NCI-H187 treated with DMSO at 0.1 percent for 48 hours (cell line): ENCODE measurements at regions not wholly inside any gene's neighbourhood (a gene's known extent, or its start where the extent isn't known, plus 50 kb on each side); places are given as distances from the start of the nearest gene placed in this dataset.
"Not testable (repeated sequence)": the region's sequence is repeated elsewhere in the genome, so short reads cannot be mapped to it uniquely, and the experiment has no call there.

Experiments
- DNase-seq: peaks from one replicate; lab custom pipeline; 2025; lab: John Stamatoyannopoulos, UW

GRCh38 chr2:56981554-56981953 is 797.8 kb downstream of the CCDC85A start:
- no peak for DNase-seq

DNA sequence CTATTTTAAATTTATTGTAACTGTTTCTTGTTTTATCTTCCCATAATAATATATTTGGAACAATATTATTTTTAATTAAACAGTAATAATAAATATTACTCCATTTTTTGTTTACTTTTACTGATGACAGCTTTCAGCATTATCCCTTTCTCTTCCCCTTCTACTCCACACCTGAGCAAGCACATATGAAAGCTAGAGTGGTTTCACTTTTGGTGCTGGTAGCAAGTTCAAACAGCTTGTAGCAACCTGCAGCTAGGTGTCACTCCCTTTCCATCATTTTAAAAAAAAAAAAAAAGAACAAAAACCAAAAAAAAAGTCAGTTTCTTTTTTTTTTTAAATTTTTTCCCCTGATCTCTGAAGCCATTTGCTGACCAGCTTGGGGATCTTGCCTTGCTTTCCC is 801.8 kb downstream of the CCDC85A start:
- DNase-seq, result no peak

DNA sequence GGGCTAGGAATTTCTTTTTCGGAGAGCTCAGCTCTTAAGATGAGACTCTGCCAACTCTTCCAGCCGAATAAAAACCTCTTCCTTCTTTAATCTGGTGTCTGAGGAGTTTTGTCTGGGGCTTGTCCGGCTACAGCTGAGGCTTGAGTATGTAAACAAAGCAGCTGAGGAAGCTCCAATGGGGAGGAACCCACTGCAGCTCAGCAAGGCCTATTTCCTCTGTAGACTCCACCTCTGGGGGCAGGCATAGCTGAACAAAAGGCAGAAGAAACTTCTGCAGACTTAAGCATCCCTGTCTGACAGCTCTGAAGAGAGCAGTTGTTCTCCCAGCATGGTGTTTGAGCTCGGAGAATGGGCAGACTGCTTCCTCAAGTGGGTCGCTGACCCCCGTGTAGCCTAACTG is 838.7 kb downstream of the CCDC85A start:
- DNase-seq, result no peak

GRCh38 chr2:57044931-57045635 is 861.3 kb downstream of the CCDC85A start:
- DNase-seq, result no peak

- DNase-seq, result no peak
Measured at GRCh38 chr2:57049273-57049672, 865.5 kb downstream of the CCDC85A start.

- no peak for DNase-seq
Measured at GRCh38 chr2:57050007-57050406, 866.2 kb downstream of the CCDC85A start.

DNA sequence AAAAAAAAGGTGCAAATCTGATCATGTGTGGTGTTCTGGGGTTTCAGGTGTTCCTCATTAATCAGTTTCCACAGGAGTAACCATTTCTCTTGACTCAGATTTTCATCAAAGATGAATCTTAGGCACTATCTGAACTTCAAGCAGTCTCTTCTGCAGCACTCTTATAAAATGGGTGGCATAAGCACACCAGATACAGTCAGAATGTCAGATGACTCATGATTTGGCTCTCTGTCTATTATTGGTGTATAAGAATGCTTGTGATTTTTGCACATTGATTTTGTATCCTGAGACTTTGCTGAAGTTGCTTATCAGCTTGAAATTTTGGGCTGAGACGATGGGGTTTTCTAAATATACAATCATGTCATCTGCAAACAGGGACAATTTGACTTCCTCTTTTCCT is 882.5 kb downstream of the CCDC85A start:
- DNase-seq, result not testable (repeated sequence)

DNA sequence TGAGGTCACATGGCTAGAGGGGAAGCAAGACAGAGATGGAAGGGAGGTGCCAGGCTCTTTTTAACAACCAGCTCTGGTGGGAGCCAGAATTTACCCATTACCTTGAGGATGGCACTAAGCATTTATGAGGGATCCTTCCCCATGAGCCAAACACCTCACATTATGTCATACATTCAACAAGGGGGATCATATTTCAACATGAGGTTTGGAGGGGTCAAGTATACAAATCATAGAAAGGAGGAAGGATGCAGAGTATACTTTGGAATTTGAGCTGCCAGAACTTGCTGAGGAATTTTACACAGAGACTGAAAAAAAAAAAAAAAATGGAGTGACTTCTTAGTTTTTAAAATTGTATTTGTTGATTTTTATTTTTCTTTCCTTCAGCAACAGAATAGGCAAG is 891.4 kb downstream of the CCDC85A start:
- DNase-seq, result no peak

- no peak for DNase-seq
Measured at GRCh38 chr2:57080035-57080434, 896.2 kb downstream of the CCDC85A start.

DNA sequence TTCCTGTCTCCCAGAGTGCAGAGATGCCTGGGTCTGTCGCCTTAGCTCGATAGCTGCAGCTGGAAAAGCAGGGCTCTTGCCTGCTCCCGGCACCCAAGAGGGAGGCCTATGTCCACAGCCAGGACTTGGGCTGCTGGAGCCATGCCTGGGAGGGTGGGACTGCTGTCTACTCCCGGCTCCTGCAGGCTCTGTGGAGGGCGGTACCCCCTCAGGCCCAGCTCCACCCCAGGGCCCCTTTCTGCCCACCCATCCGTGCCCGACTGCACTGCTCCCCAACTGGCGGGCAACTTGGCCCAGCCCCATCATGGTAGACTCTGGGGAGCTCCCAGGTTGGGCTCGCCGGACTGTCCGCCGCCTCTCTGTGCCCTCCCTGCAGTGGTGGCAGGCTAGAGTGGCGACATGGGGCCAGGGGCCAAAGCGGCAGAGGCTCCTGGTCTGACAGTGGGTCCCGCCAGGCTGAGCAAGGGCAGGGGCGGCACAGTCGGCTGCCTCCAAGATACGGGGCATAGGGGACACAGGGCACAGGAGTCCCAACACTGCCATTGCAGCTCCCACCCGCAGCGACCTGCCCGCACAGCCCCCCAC is 901.0 kb downstream of the CCDC85A start:
- DNase-seq, result no peak

DNA sequence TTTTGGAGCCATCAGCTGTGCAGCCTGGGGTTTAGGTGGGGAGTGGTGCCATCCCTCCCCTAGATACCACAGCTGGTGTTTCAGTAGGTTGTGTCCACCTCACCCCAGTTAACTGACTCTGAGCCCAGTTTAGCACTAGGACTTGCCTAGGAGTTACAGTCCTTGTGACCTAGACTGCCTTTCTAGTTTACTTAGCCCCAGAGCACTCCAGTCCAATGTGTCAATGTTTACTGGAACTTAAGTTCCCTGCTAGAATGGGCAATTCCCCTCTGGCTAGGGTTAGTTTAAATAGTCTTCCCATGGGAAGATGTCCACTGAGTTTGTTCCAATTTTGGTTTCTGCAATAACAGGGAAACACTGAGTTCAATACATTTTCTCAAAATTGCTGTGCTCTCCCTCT is 909.2 kb downstream of the CCDC85A start:
- DNase-seq, result no peak

DNA sequence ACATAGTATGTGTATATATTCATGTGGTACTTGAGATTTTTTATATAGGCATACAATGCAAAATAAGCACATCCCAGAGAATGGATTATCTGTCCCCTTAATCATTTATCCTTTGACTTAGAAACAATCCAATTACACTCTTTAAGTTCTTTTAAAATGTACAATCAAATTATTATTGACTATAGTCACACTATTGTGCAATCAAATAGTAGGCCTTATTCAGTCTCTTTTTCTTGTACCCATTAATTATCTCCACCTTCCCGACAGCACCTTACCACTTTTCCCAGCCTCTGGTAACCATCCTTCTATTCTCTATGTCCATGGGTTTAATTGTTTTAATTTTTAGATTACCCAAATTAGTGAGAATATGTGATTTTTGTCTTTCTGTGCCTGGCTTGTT is 914.1 kb downstream of the CCDC85A start:
- no peak for DNase-seq

- no peak for DNase-seq
Measured at GRCh38 chr2:57100436-57100835, 916.6 kb downstream of the CCDC85A start.

DNA sequence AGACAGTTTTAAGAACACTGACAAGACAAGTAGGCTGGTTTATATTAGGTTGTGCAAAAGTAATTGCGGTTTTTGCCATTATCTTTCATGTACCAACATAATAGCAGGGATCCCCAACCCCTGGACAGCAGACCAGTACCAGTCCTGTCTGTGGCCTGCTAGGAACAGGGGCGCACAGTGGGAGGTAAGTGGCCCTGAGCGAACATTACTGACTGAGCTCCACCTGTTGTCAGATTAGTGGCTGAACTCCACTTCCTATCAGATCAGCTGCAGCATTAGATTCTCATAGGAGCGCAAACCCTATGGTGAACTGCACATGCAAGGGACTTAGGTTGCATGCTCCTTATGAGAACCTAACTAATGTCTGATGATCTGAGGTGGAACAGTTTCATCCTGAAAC is 921.9 kb downstream of the CCDC85A start:
- no peak for DNase-seq

DNA sequence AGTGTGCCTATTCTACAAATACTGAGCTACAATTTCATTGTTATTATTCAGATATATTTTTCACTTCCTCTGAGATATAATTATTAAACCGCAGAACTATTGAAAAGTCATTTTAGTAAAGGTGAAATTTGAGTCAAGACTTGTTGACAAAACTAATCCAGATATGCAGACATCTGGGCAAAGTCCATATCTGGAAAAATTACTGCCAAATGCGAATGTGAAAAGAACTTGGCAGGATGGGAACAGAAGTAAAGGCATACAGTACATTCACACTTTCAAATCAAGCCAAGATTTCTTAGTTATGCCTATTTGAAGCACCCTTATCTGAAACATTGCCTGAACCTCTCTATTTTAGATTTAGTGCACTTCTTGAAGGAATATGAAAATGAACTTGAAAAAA is 923.6 kb downstream of the CCDC85A start:
- DNase-seq, result no peak

DNA sequence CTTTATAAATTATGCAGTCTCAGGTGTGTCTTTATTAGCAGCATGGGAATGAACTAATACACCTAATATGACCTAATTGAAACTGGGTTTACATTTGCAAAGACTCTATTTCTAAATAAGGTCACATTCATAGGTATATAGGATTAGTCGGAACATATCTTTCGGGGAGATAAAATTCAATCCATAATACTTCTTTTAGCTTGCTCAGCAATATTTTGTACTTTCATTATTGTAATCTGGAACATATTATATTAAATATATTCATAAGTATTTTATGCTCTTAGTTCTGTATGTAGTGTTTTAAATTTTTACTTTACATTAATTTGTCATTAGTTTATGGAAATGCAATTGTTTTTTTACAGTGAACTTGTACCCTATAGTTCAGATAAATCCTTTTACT is 927.7 kb downstream of the CCDC85A start:
- DNase-seq, result no peak

DNA sequence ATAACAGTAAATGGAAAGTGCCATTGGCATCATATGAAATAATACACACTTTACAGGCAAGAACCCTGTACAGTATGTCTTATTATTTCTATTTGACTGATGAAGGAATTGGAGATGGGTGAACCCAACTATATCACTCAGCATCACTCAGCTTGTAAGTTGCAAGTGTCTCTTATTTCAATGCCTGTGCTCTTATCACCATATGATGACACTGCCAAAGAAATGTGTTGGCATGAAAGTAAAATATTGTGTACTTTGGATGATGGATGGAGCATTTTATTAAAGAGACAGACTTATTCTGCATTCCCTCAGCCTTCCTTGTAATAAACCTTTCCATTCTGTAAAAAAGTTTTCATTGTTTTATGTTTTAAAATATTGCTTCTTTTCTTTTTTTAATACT is 927.5 kb upstream of the VRK2 start:
- DNase-seq, result no peak

DNA sequence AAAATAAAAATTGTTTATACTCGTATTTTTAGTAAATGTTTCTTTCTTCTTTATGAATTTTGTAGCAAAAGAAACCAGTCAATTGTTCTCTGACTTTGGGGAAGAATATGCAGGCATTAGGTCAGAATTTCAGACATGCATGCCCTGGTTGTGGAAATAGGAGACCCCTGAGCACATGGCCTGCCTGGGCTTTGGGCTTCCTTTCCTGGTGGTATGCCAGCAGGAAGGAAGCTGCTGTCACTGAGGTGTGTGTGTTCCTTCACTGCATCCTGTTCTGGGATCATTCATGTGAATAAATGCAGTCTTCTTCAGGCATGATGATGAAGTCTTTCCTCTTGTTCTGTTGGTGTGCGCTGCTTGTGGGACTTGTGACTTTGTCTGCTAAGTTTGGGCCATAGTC is 920.2 kb upstream of the VRK2 start:
- no peak for DNase-seq

GRCh38 chr2:57139179-57139578 is 907.4 kb upstream of the VRK2 start:
- DNase-seq, result no peak

DNA sequence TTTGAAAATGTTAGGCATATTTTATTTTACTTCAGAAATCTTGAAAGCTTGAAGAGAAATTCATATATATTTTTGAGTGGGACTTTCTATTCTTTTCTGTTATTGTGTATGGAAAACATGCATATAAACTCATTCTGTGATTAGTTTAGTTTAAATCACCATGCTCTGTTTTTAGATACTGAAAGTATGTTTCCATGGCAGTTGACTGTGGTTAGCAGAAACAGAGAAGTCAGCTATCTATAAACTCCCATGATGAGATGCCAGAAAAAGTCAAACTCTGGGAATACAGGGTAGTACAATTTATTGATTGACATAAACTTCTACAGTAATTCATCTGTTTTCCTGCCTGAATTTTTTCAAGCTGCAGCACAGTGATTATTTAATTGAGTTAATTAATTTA is 905.3 kb upstream of the VRK2 start:
- DNase-seq, result no peak

GRCh38 chr2:57146951-57147350 is 899.7 kb upstream of the VRK2 start:
- DNase-seq, result no peak

DNA sequence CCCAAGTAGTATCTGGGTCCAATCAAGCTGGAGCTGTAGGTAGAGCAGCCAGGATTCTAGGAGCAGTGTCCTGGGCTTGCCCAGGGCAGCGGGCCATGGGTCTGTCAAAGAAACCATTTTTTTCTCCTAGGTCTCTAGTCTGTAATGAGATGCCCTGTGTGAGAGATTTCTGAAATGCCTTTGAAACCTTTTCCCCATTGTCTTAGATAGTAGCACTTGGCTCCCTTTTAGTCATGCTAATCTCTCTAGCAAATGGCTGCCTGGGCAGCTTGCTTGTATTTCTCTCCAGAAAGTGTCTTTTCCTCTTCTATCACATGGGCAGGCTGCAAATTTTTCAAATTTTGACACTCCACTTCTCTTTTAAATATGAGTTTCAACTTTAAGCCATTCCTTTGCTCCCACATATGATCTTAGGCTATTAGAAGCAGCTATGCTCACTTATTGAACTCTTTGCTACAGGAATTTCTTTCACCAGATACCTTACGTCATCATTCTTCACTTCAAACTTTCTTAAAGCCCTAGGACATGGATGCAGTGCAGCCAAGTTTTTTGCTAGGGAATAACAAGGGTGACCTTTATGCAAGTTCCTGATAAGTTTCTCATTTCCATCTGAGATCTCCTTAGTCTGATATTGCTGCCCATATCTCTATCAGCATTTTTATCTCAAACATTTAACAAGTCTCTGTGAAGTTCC is 890.2 kb upstream of the VRK2 start:
- DNase-seq, result no peak

DNA sequence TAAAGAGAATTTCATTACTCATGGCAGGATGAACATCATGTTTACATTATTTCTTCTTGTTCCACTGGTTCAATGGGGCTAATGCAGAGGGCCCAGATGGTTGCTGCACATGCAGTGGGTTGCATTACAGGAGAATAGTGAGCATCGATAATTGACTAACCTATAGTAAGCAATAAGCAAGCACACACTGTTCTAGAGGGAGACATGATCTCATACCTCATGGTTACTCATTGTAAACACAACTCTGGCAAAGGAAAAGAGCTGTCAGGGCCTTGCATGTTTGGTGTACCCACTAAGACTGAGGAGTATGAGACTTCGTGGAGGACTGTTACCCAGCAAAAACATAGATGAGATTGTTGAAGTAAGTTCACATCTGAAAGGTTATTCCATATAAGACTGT is 885.6 kb upstream of the VRK2 start:
- no peak for DNase-seq

GRCh38 chr2:57177176-57177575 is 869.4 kb upstream of the VRK2 start:
- no peak for DNase-seq
